ENCODE measurements at regions not wholly inside any gene's neighbourhood (a gene's known extent, or its start where the extent isn't known, plus 50 kb on each side); places are given as distances from the start of the nearest gene placed in this dataset.

DNA sequence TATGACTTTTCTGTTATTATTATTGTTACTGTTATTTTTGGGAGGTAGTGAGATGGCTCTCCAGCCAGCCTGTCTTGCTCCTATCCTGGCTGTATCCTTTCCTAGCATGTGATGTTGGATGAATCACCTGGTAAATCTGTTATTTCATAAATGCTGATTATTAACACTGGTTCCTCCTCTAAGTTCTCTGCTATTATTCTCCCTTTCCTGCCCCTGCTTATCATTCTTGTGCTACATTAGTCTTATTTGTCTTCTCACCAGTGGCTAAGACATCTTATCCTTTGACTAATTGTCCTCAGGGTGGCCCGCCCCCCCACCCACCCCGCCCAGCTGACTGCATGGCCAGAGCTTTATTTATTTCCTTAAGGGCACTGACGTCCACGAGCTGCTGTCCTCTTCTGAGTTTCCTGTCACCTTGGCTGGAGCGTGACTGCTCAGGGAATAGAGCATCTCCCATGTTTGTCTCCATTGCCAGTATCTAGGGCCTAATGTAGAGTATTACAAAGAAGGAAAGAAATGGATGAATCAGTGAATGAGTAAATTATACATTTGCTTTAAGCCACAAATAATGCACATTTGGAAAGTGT lies 110.1 kb upstream of the KLF6 start:
- Histone ChIP-seq H3K27ac (ENCODE audit: low read depth, low read length) (no peak overlapping the region), H3K79me2 (ENCODE audit: insufficient read depth, low read length) (no peaks in the 10 kb centered on the region), H2AFZ (ENCODE audit: low read depth, low read length, severe bottlenecking) (no peak overlapping the region), H4K20me1 (ENCODE audit: low read depth, low read length) (no peaks in the 10 kb centered on the region), H3K36me3 (ENCODE audit: low read length) (no peaks in the 10 kb centered on the region), H3K9me3 (ENCODE audit: insufficient read depth, low read length) (no peaks in the 10 kb centered on the region), H3K4me3 (ENCODE audit: insufficient read depth, low read length, poor library complexity, severe bottlenecking) (no peak overlapping the region), H3F3A (ENCODE audit: insufficient read depth) (no peaks in the 10 kb centered on the region), H3K9ac (ENCODE audit: low read length) (no peak overlapping the region), H3K4me2 (ENCODE audit: low read depth, low read length, poor library complexity, severe bottlenecking) (no peak overlapping the region), H3K9me2 (replicated peaks; ENCODE audit: insufficient read depth, low read length) (no peaks in the 10 kb centered on the region), H3K27me3 (ENCODE audit: low read length) (no peaks in the 10 kb centered on the region)
- no peak for TF ChIP-seq EZH2phosphoT487 (conservative IDR thresholded peaks at IDR 0.05; ENCODE audit: low read length)
- TF ChIP-seq CTCF (IDR thresholded peaks at IDR 0.05; ENCODE audit: insufficient read depth, low read length, poor library complexity, severe bottlenecking) = no peak

- Histone ChIP-seq H4K20me1 (ENCODE audit: low read depth, low read length) (no peaks in the 10 kb centered on the region), H3K9ac (ENCODE audit: low read length) (no peak overlapping the region), H3K79me2 (ENCODE audit: insufficient read depth, low read length) (no peaks in the 10 kb centered on the region), H3K27me3 (ENCODE audit: low read length) (no peaks in the 10 kb centered on the region), H3K27ac (ENCODE audit: low read depth, low read length) (no peak overlapping the region), H3K9me2 (replicated peaks; ENCODE audit: insufficient read depth, low read length) (no peaks in the 10 kb centered on the region), H3K4me2 (ENCODE audit: low read depth, low read length, poor library complexity, severe bottlenecking) (no peak overlapping the region), H3K9me3 (ENCODE audit: insufficient read depth, low read length) (no peaks in the 10 kb centered on the region), H3K4me3 (ENCODE audit: insufficient read depth, low read length, poor library complexity, severe bottlenecking) (no peak overlapping the region), H3F3A (ENCODE audit: insufficient read depth) (no peaks in the 10 kb centered on the region), H2AFZ (ENCODE audit: low read depth, low read length, severe bottlenecking) (no peak overlapping the region), H3K36me3 (ENCODE audit: low read length) (no peaks in the 10 kb centered on the region)
- TF ChIP-seq CTCF (IDR thresholded peaks at IDR 0.05; ENCODE audit: insufficient read depth, low read length, poor library complexity, severe bottlenecking) (no peak), EZH2phosphoT487 (conservative IDR thresholded peaks at IDR 0.05; ENCODE audit: low read length) (no peak)
Measured at GRCh38 chr10:3893901-3894563, 109.0 kb upstream of the KLF6 start.

GRCh38 chr10:3892440-3893425 lies 107.7 kb upstream of the KLF6 start:
- no peaks in the 10 kb centered on the region for H3K36me3 ChIP-seq (ENCODE audit: low read length)
- H3K4me2 ChIP-seq (ENCODE audit: low read depth, low read length, poor library complexity, severe bottlenecking) = no peak overlapping the region
- no peaks in the 10 kb centered on the region for H4K20me1 ChIP-seq (ENCODE audit: low read depth, low read length)
- H3K9me3 ChIP-seq (ENCODE audit: insufficient read depth, low read length) = no peaks in the 10 kb centered on the region
- no peak overlapping the region for H3K9ac ChIP-seq (ENCODE audit: low read length)
- no peaks in the 10 kb centered on the region for H3K79me2 ChIP-seq (ENCODE audit: insufficient read depth, low read length)
- no peaks in the 10 kb centered on the region for H3K9me2 ChIP-seq (replicated peaks; ENCODE audit: insufficient read depth, low read length)
- no peaks in the 10 kb centered on the region for H3K27me3 ChIP-seq (ENCODE audit: low read length)
- no peak overlapping the region for H2AFZ ChIP-seq (ENCODE audit: low read depth, low read length, severe bottlenecking)
- H3K27ac ChIP-seq (ENCODE audit: low read depth, low read length) = no peak overlapping the region
- H3K4me3 ChIP-seq (ENCODE audit: insufficient read depth, low read length, poor library complexity, severe bottlenecking) = no peak overlapping the region
- H3F3A ChIP-seq (ENCODE audit: insufficient read depth) = no peaks in the 10 kb centered on the region
- no peak for TF ChIP-seq EZH2phosphoT487 (conservative IDR thresholded peaks at IDR 0.05; ENCODE audit: low read length)
- no peak for TF ChIP-seq CTCF (IDR thresholded peaks at IDR 0.05; ENCODE audit: insufficient read depth, low read length, poor library complexity, severe bottlenecking)
